Osteocyte (in vitro differentiated cells): ENCODE measurements at regions not wholly inside any gene's neighbourhood (a gene's known extent, or its start where the extent isn't known, plus 50 kb on each side); places are given as distances from the start of the nearest gene placed in this dataset.

Experiments used
- DNase-seq: peaks from one replicate; pipeline ENCODE4 v3.0.0; 2021; ENCODE audit warnings: mixed read lengths; ENCODE audit not compliant: unreplicated experiment; ENCODE audit errors: extremely low spot score
- H3K27ac Mint-ChIP-seq: one replicate; pipeline ENCODE4 v1.8.0; 2021; ENCODE audit warnings: mild to moderate bottlenecking, mixed read lengths; ENCODE audit not compliant: unreplicated experiment
- H3K27me3 Mint-ChIP-seq: one replicate; pipeline ENCODE4 v1.8.0; 2021; ENCODE audit warnings: mixed read lengths; ENCODE audit not compliant: unreplicated experiment
- H3K36me3 Mint-ChIP-seq: one replicate; pipeline ENCODE4 v1.8.0; 2021; ENCODE audit warnings: mixed read lengths; ENCODE audit not compliant: unreplicated experiment
- H3K4me1 Mint-ChIP-seq: one replicate; pipeline ENCODE4 v1.8.0; 2021; ENCODE audit warnings: mixed read lengths; ENCODE audit not compliant: unreplicated experiment
- H3K4me3 Mint-ChIP-seq: one replicate; pipeline ENCODE4 v1.8.0; 2021; ENCODE audit warnings: mild to moderate bottlenecking, moderate library complexity, mixed read lengths; ENCODE audit not compliant: unreplicated experiment
- H3K9me3 Mint-ChIP-seq: one replicate; pipeline ENCODE4 v1.8.0; 2021; ENCODE audit warnings: mixed read lengths; ENCODE audit not compliant: unreplicated experiment
- TF ChIP-seq, protein P1 (sequence below): fragments of 200-600 bp; sonication (generic); IDR thresholded peaks from 2 replicates; pipeline ENCODE4 v1.5.0; 2021; ENCODE audit warnings: antibody characterized with exemption, mild to moderate bottlenecking, moderate library complexity

DNA sequence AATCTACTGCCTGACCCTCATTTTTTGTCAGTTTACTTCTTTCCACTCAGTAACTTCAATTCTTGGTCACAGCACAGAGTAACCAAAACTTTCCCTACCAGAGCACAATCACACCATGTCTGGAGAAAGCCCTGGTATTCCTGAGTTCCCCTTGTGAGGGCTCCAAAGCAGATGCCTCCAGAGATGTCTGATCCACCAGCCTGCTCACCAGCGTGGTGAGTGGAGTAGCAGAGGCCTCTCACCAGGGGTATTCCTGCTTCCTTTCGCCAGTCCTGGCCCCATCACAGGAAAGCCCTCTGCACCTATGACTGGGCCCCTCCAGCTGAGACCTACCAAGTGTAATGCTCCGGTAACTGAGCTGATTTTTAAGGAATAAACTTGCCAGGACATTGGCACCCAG is 205.4 kb upstream of the HS3ST3A1 start:
- no peaks in the 10 kb centered on the region for H3K36me3 Mint-ChIP-seq
- H3K4me3 Mint-ChIP-seq, result no peak overlapping the region
- DNase-seq, result no peak

DNA sequence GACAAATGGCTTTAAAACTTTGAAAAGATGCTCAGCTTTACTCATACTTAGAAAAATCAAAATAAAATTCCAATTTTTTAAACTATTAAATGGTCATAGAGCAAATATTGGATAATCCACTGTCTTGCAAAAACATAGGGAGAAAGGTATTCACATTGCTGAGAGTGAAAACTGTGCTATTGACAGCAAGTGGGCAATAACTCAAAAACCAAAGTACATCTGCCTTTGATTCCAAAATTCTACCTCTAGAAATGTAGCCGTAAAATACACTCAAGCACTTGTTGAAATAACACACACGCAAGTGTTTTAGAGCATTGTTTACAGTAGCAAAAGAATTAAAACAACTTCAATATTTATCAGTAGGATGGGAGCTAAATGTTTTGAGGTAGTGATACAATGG is 210.6 kb upstream of the HS3ST3A1 start:
- H3K4me3 Mint-ChIP-seq, result no peak overlapping the region
- no peak overlapping the region for H3K27ac Mint-ChIP-seq
- no peaks in the 10 kb centered on the region for H3K27me3 Mint-ChIP-seq
- peaks cover 4% of the 10 kb centered on the region for H3K9me3 Mint-ChIP-seq
- no peaks in the 10 kb centered on the region for H3K36me3 Mint-ChIP-seq
- TF ChIP-seq, protein P1, sequence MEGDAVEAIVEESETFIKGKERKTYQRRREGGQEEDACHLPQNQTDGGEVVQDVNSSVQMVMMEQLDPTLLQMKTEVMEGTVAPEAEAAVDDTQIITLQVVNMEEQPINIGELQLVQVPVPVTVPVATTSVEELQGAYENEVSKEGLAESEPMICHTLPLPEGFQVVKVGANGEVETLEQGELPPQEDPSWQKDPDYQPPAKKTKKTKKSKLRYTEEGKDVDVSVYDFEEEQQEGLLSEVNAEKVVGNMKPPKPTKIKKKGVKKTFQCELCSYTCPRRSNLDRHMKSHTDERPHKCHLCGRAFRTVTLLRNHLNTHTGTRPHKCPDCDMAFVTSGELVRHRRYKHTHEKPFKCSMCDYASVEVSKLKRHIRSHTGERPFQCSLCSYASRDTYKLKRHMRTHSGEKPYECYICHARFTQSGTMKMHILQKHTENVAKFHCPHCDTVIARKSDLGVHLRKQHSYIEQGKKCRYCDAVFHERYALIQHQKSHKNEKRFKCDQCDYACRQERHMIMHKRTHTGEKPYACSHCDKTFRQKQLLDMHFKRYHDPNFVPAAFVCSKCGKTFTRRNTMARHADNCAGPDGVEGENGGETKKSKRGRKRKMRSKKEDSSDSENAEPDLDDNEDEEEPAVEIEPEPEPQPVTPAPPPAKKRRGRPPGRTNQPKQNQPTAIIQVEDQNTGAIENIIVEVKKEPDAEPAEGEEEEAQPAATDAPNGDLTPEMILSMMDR, result no peak
- no peaks in the 10 kb centered on the region for H3K4me1 Mint-ChIP-seq
- DNase-seq, result no peak

More for the DNA sequence above, 205.4 kb upstream of the HS3ST3A1 start:
- H3K9me3 Mint-ChIP-seq, result no peaks in the 10 kb centered on the region
- H3K4me1 Mint-ChIP-seq, result no peaks in the 10 kb centered on the region
- TF ChIP-seq, protein P1, result no peak
- H3K27me3 Mint-ChIP-seq, result peaks cover 7% of the 10 kb centered on the region
- H3K27ac Mint-ChIP-seq, result no peak overlapping the region

DNA sequence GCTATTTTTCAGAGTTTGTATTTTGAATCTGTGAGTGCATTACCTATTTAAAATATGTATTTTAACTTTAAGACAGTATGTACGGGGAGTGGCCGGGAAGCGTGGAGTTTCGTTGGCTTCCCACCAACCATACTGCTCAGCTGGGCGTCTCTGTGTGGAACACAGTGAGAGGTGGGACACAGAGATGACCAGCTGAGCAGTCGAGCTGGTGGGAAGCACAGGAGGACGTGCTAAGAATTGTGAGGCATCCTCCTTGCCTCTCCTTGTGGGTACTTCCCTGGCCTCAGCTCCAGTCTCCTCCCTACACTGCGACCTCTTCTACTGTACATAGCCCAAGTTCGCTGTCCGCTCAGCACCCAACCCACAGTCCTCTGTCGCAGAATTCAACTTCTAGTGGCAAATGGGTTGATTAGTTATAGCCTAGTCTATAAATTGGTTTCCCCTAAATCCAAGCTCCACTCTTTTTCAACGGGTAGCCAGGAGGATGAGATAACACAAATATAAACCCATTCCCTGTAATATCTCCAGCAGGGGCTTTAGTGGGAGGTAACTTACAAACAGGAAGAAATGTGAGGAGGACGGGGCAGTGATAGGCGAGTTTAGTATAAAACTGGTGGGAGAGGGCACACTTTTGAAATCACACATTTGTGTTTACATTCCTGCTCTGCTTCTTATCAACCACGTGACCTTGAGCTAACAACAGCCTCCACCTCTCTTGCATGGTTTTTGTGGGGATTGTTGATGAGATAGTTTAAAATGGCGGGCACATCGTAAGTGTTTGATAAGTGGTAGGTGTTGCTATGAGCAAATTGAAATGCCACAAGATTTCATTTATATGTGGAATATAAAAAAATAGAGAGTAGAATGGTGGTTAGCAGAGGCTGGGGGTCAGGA is 211.9 kb upstream of the HS3ST3A1 start:
- TF ChIP-seq, protein P1, result no peak

DNA sequence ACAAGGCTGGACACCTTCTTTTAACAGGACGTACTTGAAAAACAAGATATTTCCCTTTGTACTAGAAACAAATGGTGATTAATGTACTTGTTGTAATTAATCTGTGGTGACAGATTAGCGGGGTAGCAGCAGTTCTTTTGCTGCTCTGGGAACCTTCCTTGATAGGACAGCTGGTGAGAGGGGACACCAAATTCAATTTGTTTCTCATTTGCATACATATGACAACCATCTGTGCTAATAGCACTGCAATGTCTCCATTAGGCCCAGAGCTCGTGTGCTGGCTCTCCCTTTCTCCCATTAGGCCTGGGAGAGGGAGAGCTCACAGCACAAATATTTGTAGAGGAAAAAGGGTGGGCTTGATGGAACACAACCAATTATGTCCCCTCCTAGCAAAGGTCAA is 221.0 kb upstream of the HS3ST3A1 start:
- DNase-seq, result no peak
- Mint-ChIP-seq H3K9me3 (no peaks in the 10 kb centered on the region), H3K36me3 (no peaks in the 10 kb centered on the region), H3K27ac (no peak overlapping the region), H3K4me3 (no peak overlapping the region), H3K27me3 (no peaks in the 10 kb centered on the region), H3K4me1 (no peaks in the 10 kb centered on the region)
- TF ChIP-seq, protein P1, result no peak

More for the DNA sequence above, 211.9 kb upstream of the HS3ST3A1 start:
- Mint-ChIP-seq H3K4me1 (no peaks in the 10 kb centered on the region), H3K9me3 (peaks cover 4% of the 10 kb centered on the region), H3K36me3 (no peaks in the 10 kb centered on the region), H3K4me3 (no peak overlapping the region), H3K27me3 (no peaks in the 10 kb centered on the region), H3K27ac (no peak overlapping the region)
- no peak for DNase-seq

DNA sequence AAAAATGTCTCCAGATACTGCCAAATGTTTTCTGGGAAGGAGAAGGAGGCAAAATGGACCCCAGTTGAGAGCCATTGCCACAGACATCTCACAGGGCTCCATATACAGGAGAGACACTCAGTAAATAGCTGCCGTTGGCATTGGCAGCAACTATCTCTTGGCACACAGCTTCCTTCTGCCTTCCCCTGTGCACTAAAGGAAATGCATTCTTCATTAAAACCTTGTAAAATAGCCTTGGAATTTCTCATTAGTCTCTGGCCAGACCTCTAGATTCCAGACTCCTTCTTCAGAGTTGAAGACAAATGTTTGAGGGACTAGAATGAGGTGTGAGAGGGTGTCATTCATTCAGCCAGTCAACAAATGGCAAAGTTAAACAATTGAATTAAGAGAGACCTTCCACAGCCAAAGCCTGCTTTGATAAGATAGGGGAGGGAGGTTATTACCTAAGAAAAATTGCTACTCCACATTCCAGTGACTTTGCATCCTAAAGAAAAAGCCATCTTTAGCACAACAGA is 223.9 kb upstream of the HS3ST3A1 start:
- no peaks in the 10 kb centered on the region for H3K9me3 Mint-ChIP-seq
- no peaks in the 10 kb centered on the region for H3K4me1 Mint-ChIP-seq
- no peak for DNase-seq
- H3K27me3 Mint-ChIP-seq, result no peaks in the 10 kb centered on the region
- TF ChIP-seq, protein P1, result no peak
- H3K36me3 Mint-ChIP-seq, result no peaks in the 10 kb centered on the region
- H3K4me3 Mint-ChIP-seq, result no peak overlapping the region
- H3K27ac Mint-ChIP-seq, result no peak overlapping the region
